DOHH2 (cell line): ENCODE measurements at regions not wholly inside any gene's neighbourhood (a gene's known extent, or its start where the extent isn't known, plus 50 kb on each side); places are given as distances from the start of the nearest gene placed in this dataset.
A peak's percentile ranks its signal among the peaks of the same experiment; 100 is the strongest.

ENCODE experiments used
- H3F3A ChIP-seq: fragments of 200-600 bp; sonication (generic), shearing (Covaris generic); 2 replicates; pipeline ENCODE4 v1.6.0; 2016; ENCODE audit warnings: antibody characterized with exemption, mild to moderate bottlenecking; ENCODE audit not compliant: control insufficient read depth, insufficient read depth
- H3K27ac ChIP-seq: fragments of 200-600 bp; sonication (generic); 2 replicates; pipeline ENCODE4 v1.5.1; 2014; ENCODE audit warnings: low read depth, mild to moderate bottlenecking, low read length, moderate library complexity
- H3K27me3 ChIP-seq: fragments of 200-600 bp; sonication (generic); 2 replicates; pipeline ENCODE4 v1.6.1; 2014; ENCODE audit warnings: mild to moderate bottlenecking, low read length, mixed read lengths; ENCODE audit not compliant: control insufficient read depth
- H3K36me3 ChIP-seq: fragments of 200-600 bp; sonication (generic); 2 replicates; pipeline ENCODE4 v1.6.1; 2014; ENCODE audit warnings: mild to moderate bottlenecking, low read length, moderate library complexity, mixed read lengths; ENCODE audit not compliant: control insufficient read depth
- H3K4me1 ChIP-seq: fragments of 200-600 bp; sonication (generic); 2 replicates; pipeline ENCODE4 v1.6.1; 2014; ENCODE audit warnings: mild to moderate bottlenecking, low read length, mixed read lengths; ENCODE audit not compliant: control insufficient read depth
- H3K4me2 ChIP-seq: fragments of 200-600 bp; sonication (generic); 2 replicates; pipeline ENCODE4 v1.6.0; 2014; ENCODE audit warnings: mild to moderate bottlenecking, low read length, moderate library complexity
- H3K4me3 ChIP-seq: fragments of 200-600 bp; sonication (generic); 2 replicates; pipeline ENCODE4 v1.5.1; 2014; ENCODE audit warnings: mild to moderate bottlenecking, low read length, mixed read lengths
- H3K79me2 ChIP-seq: fragments of 200-600 bp; sonication (generic); 2 replicates; pipeline ENCODE4 v1.6.1; 2014; ENCODE audit warnings: mild to moderate bottlenecking, low read length, mixed read lengths; ENCODE audit not compliant: control insufficient read depth
- H3K9me2 ChIP-seq: fragments of 200-600 bp; sonication (generic); replicated peaks from 2 replicates; pipeline ENCODE4 v1.6.1; 2014; ENCODE audit warnings: mild to moderate bottlenecking, low read length, mixed read lengths; ENCODE audit not compliant: control insufficient read depth
- H3K9me3 ChIP-seq: fragments of 200-600 bp; sonication (generic); 2 replicates; pipeline ENCODE4 v1.6.1; 2014; ENCODE audit warnings: antibody characterized with exemption, low read length, mixed read lengths; ENCODE audit not compliant: control insufficient read depth, insufficient read depth
- H4K20me1 ChIP-seq: fragments of 200-600 bp; sonication (generic); 2 replicates; pipeline ENCODE4 v1.6.0; 2014; ENCODE audit warnings: low read depth, mild to moderate bottlenecking, antibody characterized with exemption, low read length, moderate library complexity; ENCODE audit not compliant: control insufficient read depth, insufficient read depth
- CTCF ChIP-seq: fragments of 200-600 bp; sonication (generic); IDR thresholded peaks from one replicate; pipeline ENCODE4 v1.5.1; 2014; ENCODE audit warnings: antibody characterized with exemption, mild to moderate bottlenecking, low read depth, low read length; ENCODE audit not compliant: poor library complexity, severe bottlenecking
- EZH2phosphoT487 ChIP-seq: fragments of 200-600 bp; sonication (generic); IDR thresholded peaks from 2 replicates; pipeline ENCODE4 v1.6.1; 2017; ENCODE audit warnings: borderline replicate concordance, mild to moderate bottlenecking, antibody characterized with exemption, low read length, moderate library complexity, mixed read lengths

DNA sequence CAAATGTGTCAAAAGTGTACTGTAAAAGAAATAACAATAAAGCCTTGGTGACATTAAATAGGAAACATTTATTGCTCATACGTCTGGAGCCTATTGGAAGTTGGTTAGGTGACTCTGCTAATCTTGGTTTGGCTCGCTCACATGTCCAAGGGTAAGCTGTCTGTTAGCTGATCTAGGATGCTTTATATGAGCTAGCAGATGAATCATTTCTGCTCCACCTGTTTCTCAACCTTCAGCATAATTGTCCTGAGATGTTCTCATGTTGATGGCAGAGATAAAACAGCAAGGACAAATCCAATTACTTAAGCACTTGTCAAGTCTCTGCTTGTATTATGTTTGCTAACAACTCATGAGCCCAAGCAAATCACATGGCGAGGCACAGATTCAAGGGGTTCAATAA lies 56.0 kb upstream of the CD53 start:
- Histone ChIP-seq H3K4me2 (no peak overlapping the region), H3F3A (peaks cover 8% of the 10 kb centered on the region), H3K9me3 (no peaks in the 10 kb centered on the region), H3K27me3 (no peaks in the 10 kb centered on the region), H3K27ac (no peak overlapping the region), H3K4me3 (no peak overlapping the region), H3K36me3 (no peaks in the 10 kb centered on the region), H3K9me2 (no peaks in the 10 kb centered on the region), H3K79me2 (no peaks in the 10 kb centered on the region), H3K4me1 (peaks cover 40% of the 10 kb centered on the region), H4K20me1 (no peaks in the 10 kb centered on the region)
- TF ChIP-seq EZH2phosphoT487: no peak
- no peak for TF ChIP-seq CTCF

DNA sequence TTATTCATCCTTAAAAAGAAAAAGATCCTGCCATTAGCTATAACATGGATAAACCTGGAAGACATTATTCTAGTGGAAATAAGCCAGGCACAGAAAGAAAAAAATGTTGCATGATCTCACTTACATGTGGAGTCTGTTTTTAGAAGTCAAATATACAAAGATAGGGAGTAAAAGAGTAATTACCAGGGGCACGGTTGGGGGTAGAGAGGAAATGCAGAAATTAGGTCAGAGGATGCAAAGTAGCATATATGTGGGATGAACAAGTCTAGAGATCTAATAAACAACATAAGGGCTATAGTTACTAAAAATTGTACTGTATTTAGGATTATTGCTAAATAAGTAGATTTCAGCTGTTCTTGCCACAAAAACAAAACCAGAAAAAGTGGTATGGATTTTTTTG lies 61.4 kb upstream of the CD53 start:
- peaks cover 6% of the 10 kb centered on the region; the same call in 1 of the 2 replicates for H3K36me3 ChIP-seq
- H4K20me1 ChIP-seq: no peaks in the 10 kb centered on the region
- peaks cover 39% of the 10 kb centered on the region for H3K4me1 ChIP-seq
- H3K27ac ChIP-seq: peak overlapping the region; percentile 52
- peaks cover 8% of the 10 kb centered on the region; the same call in 1 of the 2 replicates for H3K9me3 ChIP-seq
- H3K79me2 ChIP-seq: no peaks in the 10 kb centered on the region
- H3K4me3 ChIP-seq: peak overlapping the region; percentile 21
- no peaks in the 10 kb centered on the region for H3K9me2 ChIP-seq
- peaks cover 9% of the 10 kb centered on the region for H3F3A ChIP-seq
- no peaks in the 10 kb centered on the region for H3K27me3 ChIP-seq
- TF ChIP-seq EZH2phosphoT487 (no peak), CTCF (no peak)
- peak overlapping the region; percentile 49 for H3K4me2 ChIP-seq

DNA sequence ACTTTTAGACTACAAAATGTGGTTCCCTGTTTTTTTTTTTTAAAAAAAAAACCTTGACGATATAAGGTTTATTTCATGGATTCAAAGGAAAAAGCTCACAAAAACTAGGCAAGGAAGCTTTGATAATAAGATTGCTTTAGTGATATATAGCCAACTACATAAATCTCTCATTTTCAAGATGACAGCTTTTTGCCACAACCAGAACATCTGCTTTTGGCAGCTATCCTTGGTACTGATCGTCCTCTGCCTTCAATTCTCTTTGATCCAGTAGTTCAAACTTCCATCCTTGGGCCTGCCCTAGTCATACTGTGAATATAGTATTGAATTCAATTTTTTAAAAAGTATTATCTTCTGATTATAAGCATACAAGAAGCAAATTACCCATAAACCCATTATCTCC lies 72.9 kb upstream of the CD53 start:
- no peak overlapping the region for H3K4me3 ChIP-seq
- H3F3A ChIP-seq: peaks cover 6% of the 10 kb centered on the region; the same call in 1 of the 2 replicates

More for the DNA sequence above, 72.9 kb upstream of the CD53 start:
- Histone ChIP-seq H3K27me3 (no peaks in the 10 kb centered on the region), H3K36me3 (no peaks in the 10 kb centered on the region), H3K9me3 (peaks cover 6% of the 10 kb centered on the region; the same call in 1 of the 2 replicates), H4K20me1 (no peaks in the 10 kb centered on the region), H3K4me1 (peaks cover 35% of the 10 kb centered on the region), H3K79me2 (no peaks in the 10 kb centered on the region), H3K4me2 (no peak overlapping the region), H3K9me2 (no peaks in the 10 kb centered on the region), H3K27ac (no peak overlapping the region)
- TF ChIP-seq EZH2phosphoT487 (no peak), CTCF (no peak)
